ENCODE measurements at regions not wholly inside any gene's neighbourhood (a gene's known extent, or its start where the extent isn't known, plus 50 kb on each side); places are given as distances from the start of the nearest gene placed in this dataset.

DNA sequence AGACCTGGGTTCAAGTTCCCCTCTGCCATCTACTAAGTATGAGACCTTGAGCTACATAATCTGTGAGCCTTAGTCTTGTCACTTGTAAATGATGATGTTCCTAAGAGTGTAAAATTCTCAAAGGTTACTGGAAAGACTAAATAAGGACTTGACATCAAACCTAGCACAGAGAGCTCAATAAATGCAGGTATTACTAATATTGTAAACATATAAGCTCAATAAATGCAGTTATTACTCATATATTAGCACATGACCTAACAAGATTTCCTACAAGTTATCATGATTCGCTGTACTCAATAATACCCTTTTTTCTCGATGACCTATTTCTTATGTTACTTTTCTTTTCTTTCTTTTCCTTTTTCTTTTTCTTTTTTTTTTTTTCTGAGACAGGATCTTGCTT is 174.9 kb downstream of the ZNF281 start:
- TF ChIP-seq POLR2AphosphoS5 (IDR thresholded peaks at IDR 0.05), result no peak
- TF ChIP-seq, protein P1, sequence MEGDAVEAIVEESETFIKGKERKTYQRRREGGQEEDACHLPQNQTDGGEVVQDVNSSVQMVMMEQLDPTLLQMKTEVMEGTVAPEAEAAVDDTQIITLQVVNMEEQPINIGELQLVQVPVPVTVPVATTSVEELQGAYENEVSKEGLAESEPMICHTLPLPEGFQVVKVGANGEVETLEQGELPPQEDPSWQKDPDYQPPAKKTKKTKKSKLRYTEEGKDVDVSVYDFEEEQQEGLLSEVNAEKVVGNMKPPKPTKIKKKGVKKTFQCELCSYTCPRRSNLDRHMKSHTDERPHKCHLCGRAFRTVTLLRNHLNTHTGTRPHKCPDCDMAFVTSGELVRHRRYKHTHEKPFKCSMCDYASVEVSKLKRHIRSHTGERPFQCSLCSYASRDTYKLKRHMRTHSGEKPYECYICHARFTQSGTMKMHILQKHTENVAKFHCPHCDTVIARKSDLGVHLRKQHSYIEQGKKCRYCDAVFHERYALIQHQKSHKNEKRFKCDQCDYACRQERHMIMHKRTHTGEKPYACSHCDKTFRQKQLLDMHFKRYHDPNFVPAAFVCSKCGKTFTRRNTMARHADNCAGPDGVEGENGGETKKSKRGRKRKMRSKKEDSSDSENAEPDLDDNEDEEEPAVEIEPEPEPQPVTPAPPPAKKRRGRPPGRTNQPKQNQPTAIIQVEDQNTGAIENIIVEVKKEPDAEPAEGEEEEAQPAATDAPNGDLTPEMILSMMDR (IDR thresholded peaks at IDR 0.05), result no peak
